Ectodermal cell (in vitro differentiated cells): ENCODE measurements at regions not wholly inside any gene's neighbourhood (a gene's known extent, or its start where the extent isn't known, plus 50 kb on each side); places are given as distances from the start of the nearest gene placed in this dataset.

Source experiments
- H3K27ac ChIP-seq: 2 replicates; pipeline ENCODE4 v1.7.0; 2013; ENCODE audit warnings: mild to moderate bottlenecking, low read depth, low read length; ENCODE audit not compliant: insufficient read depth, poor library complexity, severe bottlenecking
- H3K27me3 ChIP-seq: 2 replicates; pipeline ENCODE4 v1.7.0; 2013; ENCODE audit warnings: mild to moderate bottlenecking, low read length; ENCODE audit not compliant: insufficient read depth, control insufficient read depth, poor library complexity, severe bottlenecking
- H3K36me3 ChIP-seq: one replicate; pipeline ENCODE4 v1.7.0; 2013; ENCODE audit warnings: low read length; ENCODE audit not compliant: control insufficient read depth, insufficient read depth
- H3K4me1 ChIP-seq: one replicate; pipeline ENCODE4 v1.7.0; 2013; ENCODE audit warnings: low read length; ENCODE audit not compliant: control insufficient read depth, insufficient read depth
- H3K4me3 ChIP-seq: 2 replicates; pipeline ENCODE4 v1.7.0; 2013; ENCODE audit warnings: low read depth, low read length, control low read depth; ENCODE audit not compliant: insufficient read depth
- H3K9me3 ChIP-seq: 2 replicates; pipeline ENCODE4 v1.7.0; 2013; ENCODE audit warnings: mild to moderate bottlenecking, low read length, moderate library complexity; ENCODE audit not compliant: control insufficient read depth
- WGBS, 2 experiments: methylation state at CpG; one replicate each; pipeline ENCODE4 v1.1.7; 2013; ENCODE audit warnings: missing lambda C conversion rate in 2 of 2; 5-methylcytosine and 5-hydroxymethylcytosine counted together

- WGBS, 2 experiments = 91 to 98% methylated on average over 2 of the region's 2 CpGs
Measured at GRCh38 chr2:220226076-220226475, 598.6 kb downstream of the SLC4A3 start.

GRCh38 chr2:220226546-220226945 lies 599.1 kb downstream of the SLC4A3 start:
- WGBS, 2 experiments = 96 to 100% methylated on average over 1 of the region's 1 CpG
- H3K27ac ChIP-seq = no peak overlapping the region

More at GRCh38 chr2:220226076-220226475, 598.6 kb downstream of the SLC4A3 start:
- Histone ChIP-seq H3K27ac (no peak overlapping the region), H3K4me1 (no peaks in the 10 kb centered on the region), H3K27me3 (no peaks in the 10 kb centered on the region), H3K9me3 (no peaks in the 10 kb centered on the region), H3K36me3 (no peaks in the 10 kb centered on the region), H3K4me3 (no peak overlapping the region)

GRCh38 chr2:220227266-220227920 lies 600.0 kb downstream of the SLC4A3 start:
- Histone ChIP-seq H3K9me3 (no peaks in the 10 kb centered on the region), H3K27me3 (no peaks in the 10 kb centered on the region), H3K4me1 (no peaks in the 10 kb centered on the region), H3K36me3 (no peaks in the 10 kb centered on the region), H3K4me3 (no peak overlapping the region), H3K27ac (no peak overlapping the region)
- WGBS, 2 experiments = 88 to 89% methylated on average over 3 to 4 of the region's 4 CpGs

More at GRCh38 chr2:220226546-220226945, 599.1 kb downstream of the SLC4A3 start:
- Histone ChIP-seq H3K36me3 (no peaks in the 10 kb centered on the region), H3K9me3 (no peaks in the 10 kb centered on the region), H3K4me3 (no peak overlapping the region), H3K4me1 (no peaks in the 10 kb centered on the region), H3K27me3 (no peaks in the 10 kb centered on the region)

GRCh38 chr2:220228310-220229006 lies 601.0 kb downstream of the SLC4A3 start:
- Histone ChIP-seq H3K27me3 (no peaks in the 10 kb centered on the region), H3K4me1 (no peaks in the 10 kb centered on the region), H3K36me3 (no peaks in the 10 kb centered on the region), H3K4me3 (no peak overlapping the region), H3K27ac (no peak overlapping the region), H3K9me3 (no peaks in the 10 kb centered on the region)
- WGBS, 2 experiments = 83 to 84% methylated on average over 8 of the region's 8 CpGs

- Histone ChIP-seq H3K27me3 (no peaks in the 10 kb centered on the region), H3K4me3 (no peak overlapping the region), H3K27ac (no peak overlapping the region), H3K9me3 (no peaks in the 10 kb centered on the region), H3K36me3 (no peaks in the 10 kb centered on the region), H3K4me1 (no peaks in the 10 kb centered on the region)
- WGBS, 2 experiments = 94 to 95% methylated on average over 1 of the region's 1 CpG
Measured at GRCh38 chr2:220240641-220241040, 613.2 kb downstream of the SLC4A3 start.

- no peaks in the 10 kb centered on the region for H3K27me3 ChIP-seq
- H3K9me3 ChIP-seq = no peaks in the 10 kb centered on the region
- 88 to 97% methylated on average over 2 of the region's 2 CpGs for WGBS, 2 experiments
- no peaks in the 10 kb centered on the region for H3K36me3 ChIP-seq
- no peak overlapping the region for H3K27ac ChIP-seq
- H3K4me3 ChIP-seq = no peak overlapping the region
- no peaks in the 10 kb centered on the region for H3K4me1 ChIP-seq
Measured at GRCh38 chr2:220241423-220241822, 614.0 kb downstream of the SLC4A3 start.

GRCh38 chr2:220243571-220243970 lies 616.1 kb downstream of the SLC4A3 start:
- H3K4me3 ChIP-seq = no peak overlapping the region
- no peaks in the 10 kb centered on the region for H3K27me3 ChIP-seq
- no peaks in the 10 kb centered on the region for H3K4me1 ChIP-seq
- H3K9me3 ChIP-seq = no peaks in the 10 kb centered on the region
- no peak overlapping the region for H3K27ac ChIP-seq
- no peaks in the 10 kb centered on the region for H3K36me3 ChIP-seq

- Histone ChIP-seq H3K27ac (no peak overlapping the region), H3K27me3 (no peaks in the 10 kb centered on the region), H3K4me1 (no peaks in the 10 kb centered on the region), H3K4me3 (no peak overlapping the region), H3K9me3 (no peaks in the 10 kb centered on the region), H3K36me3 (no peaks in the 10 kb centered on the region)
- WGBS, 2 experiments = no CpG with 5 or more reads among the region's 1 CpG
Measured at GRCh38 chr2:220246386-220246785, 619.0 kb downstream of the SLC4A3 start.

- H3K27ac ChIP-seq = no peak overlapping the region
- 92 to 95% methylated on average over 3 of the region's 3 CpGs for WGBS, 2 experiments
- no peak overlapping the region for H3K4me3 ChIP-seq
- H3K27me3 ChIP-seq = no peaks in the 10 kb centered on the region
- H3K36me3 ChIP-seq = no peaks in the 10 kb centered on the region
- H3K9me3 ChIP-seq = no peaks in the 10 kb centered on the region
- no peaks in the 10 kb centered on the region for H3K4me1 ChIP-seq
Measured at GRCh38 chr2:220247588-220248350, 620.3 kb downstream of the SLC4A3 start.

GRCh38 chr2:220259662-220260061 lies 632.2 kb downstream of the SLC4A3 start:
- Histone ChIP-seq H3K27ac (no peak overlapping the region), H3K9me3 (no peaks in the 10 kb centered on the region)
- 86 to 91% methylated on average over 2 of the region's 2 CpGs for WGBS, 2 experiments

More at GRCh38 chr2:220259662-220260061, 632.2 kb downstream of the SLC4A3 start:
- Histone ChIP-seq H3K4me1 (no peaks in the 10 kb centered on the region), H3K4me3 (no peak overlapping the region), H3K27me3 (no peaks in the 10 kb centered on the region), H3K36me3 (no peaks in the 10 kb centered on the region)
